Activated CD4-positive, alpha-beta T cell treated with anti-CD3 and anti-CD28 coated beads, Interleukin-2, amount 10 ng/mL, durations not matched to agents 7 days and 5 days (primary cell): ENCODE measurements at regions not wholly inside any gene's neighbourhood (a gene's known extent, or its start where the extent isn't known, plus 50 kb on each side); places are given as distances from the start of the nearest gene placed in this dataset.
"Not testable (repeated sequence)": the region's sequence is repeated elsewhere in the genome, so short reads cannot be mapped to it uniquely, and the experiment has no call there.

Experiments
- CTCF ChIA-PET: fragments of 350-600 bp; sonication (Branson Sonifier 250); formaldehyde crosslinking; loops from one replicate; lab custom pipeline; 2021; ENCODE audit warnings: antibody characterized with exemption; lab: Charles Lee
- POLR2A ChIA-PET: fragments of 350-600 bp; sonication (Branson Sonifier 250); formaldehyde crosslinking; loops from one replicate; lab custom pipeline; 2021; ENCODE audit warnings: antibody characterized with exemption; lab: Charles Lee
- DNase-seq: peaks from one replicate; pipeline ENCODE4 v3.0.0-alpha.2; 2020
- H3K27ac Mint-ChIP-seq: one replicate; pipeline ENCODE4 v1.8.0; 2021; ENCODE audit warnings: mild to moderate bottlenecking, moderate library complexity, mixed read lengths
- H3K27me3 Mint-ChIP-seq: one replicate; pipeline ENCODE4 v1.8.0; 2021; ENCODE audit warnings: mixed read lengths
- H3K36me3 Mint-ChIP-seq: one replicate; pipeline ENCODE4 v1.8.0; 2021; ENCODE audit warnings: low read depth, mixed read lengths
- H3K4me1 Mint-ChIP-seq: one replicate; pipeline ENCODE4 v1.8.0; 2021; ENCODE audit warnings: mixed read lengths
- H3K4me3 Mint-ChIP-seq: one replicate; pipeline ENCODE4 v1.8.0; 2021; ENCODE audit warnings: mild to moderate bottlenecking, moderate library complexity, mixed read lengths
- H3K9me3 Mint-ChIP-seq: one replicate; pipeline ENCODE4 v1.8.0; 2021; ENCODE audit warnings: mixed read lengths

DNA sequence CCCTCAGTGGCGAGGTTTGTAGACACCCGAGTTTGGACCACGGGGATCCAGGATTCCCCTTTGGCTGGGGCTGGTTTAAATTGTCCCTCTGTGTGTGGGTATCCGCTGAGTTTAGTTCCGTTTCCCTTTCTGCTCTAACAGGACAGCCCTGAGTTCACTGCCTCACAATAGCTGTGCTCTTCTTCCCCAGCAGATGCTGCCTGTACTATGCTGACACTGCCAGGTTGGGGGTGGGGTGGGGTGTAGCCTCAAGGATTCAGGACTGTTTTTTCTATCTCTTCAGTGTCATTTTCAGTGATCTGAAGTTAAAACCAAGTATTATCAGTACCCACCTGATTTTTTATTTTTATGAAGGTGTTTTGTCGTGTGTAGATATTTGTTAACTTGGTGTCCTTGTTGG lies 655.0 kb downstream of the COL12A1 start:
- POLR2A ChIA-PET, result no interaction called here
- Mint-ChIP-seq H3K4me3 (no peak overlapping the region), H3K9me3 (no peaks in the 10 kb centered on the region), H3K27me3 (no peaks in the 10 kb centered on the region), H3K4me1 (no peaks in the 10 kb centered on the region), H3K27ac (no peak overlapping the region), H3K36me3 (no peaks in the 10 kb centered on the region)
- CTCF ChIA-PET, result no interaction called here
- no peak for DNase-seq

DNA sequence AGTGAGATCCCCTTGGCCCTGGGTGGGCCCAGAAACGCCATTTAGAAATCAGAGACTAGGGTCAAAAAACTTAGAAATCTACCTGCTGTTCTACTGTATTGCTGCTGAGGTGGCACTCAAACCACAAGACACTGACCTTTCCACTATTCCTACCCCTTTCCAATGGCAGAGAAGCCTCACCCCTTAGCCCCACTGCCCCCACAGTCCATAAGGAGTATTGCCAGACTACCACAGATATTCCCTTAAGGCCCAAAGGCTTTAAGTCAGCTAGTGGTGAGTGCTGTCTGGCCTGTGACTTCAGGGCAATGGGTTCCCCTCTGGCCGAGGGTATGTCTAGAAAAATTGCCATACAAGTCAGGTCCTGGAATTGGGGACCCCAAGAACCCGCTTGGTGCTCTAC lies 656.1 kb downstream of the COL12A1 start:
- DNase-seq, result no peak
- Mint-ChIP-seq H3K4me3 (no peak overlapping the region), H3K4me1 (no peaks in the 10 kb centered on the region), H3K27ac (no peak overlapping the region), H3K9me3 (no peaks in the 10 kb centered on the region), H3K36me3 (no peaks in the 10 kb centered on the region), H3K27me3 (no peaks in the 10 kb centered on the region)
- ChIA-PET POLR2A (no interaction called here), CTCF (interaction anchor here (0.6 kb wide), 1 partner anchor 180 kb away, joined by 3 read pairs; no protein-coding TSS in a partner anchor)

DNA sequence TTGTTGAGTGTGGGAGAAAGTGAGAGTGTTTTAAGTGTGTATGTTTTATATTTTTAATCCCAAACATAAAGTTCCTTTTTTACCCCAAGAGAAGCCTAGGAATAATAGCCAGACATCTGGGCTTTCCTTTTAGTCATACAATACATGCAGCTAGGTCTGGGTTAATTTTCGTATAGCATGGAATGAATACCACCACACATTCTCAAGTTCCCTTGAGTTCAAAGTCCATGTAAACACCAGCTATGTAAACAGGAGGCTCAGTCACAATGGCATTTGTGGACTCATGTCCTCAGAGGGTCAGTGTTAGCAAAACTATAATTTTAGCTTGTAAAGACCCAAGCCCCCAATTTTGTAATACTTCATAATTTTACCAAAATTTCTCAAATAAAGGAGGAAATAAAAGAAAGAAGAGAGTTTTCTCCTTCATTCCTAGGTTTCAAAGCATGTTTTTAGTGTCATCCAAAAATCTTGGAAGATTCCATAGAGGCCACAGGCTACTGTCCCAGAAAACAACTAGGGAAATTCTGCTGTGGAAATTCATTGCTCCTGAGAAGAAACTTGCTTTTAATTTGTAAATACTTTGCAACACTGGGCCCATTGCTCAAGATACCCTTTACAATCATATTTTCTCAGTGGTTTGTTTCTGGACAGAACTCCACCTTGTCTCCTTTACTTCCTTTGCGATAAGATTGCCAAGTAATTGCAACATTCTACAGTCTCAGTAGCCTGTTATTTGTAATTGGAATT lies 671.2 kb downstream of the COL12A1 start:
- POLR2A ChIA-PET, result no interaction called here
- Mint-ChIP-seq H3K4me1 (no peaks in the 10 kb centered on the region), H3K27ac (no peak overlapping the region), H3K36me3 (no peaks in the 10 kb centered on the region), H3K4me3 (no peak overlapping the region), H3K27me3 (no peaks in the 10 kb centered on the region), H3K9me3 (peaks cover 3% of the 10 kb centered on the region)
- DNase-seq, result no peak
- CTCF ChIA-PET, result no interaction called here

DNA sequence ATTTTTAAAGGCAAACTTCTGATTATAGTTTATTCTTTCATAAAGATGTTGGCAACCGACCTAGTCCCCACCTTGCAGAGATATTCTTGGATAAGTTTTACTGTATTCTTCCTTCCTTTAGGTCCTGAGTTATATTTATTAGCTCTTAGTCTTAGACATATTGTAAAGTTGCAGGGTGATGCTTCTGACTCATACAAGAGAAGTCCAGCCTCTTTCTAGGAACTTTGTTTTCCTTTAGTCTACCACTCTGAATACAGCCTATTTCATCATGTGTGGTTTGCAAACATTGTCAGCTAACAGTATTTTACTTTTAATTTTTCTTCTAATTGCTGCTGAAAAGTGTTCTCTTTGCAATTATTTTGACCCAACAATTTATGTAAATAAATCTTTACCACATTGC lies 686.7 kb downstream of the COL12A1 start:
- Mint-ChIP-seq H3K9me3 (peaks cover 3% of the 10 kb centered on the region), H3K36me3 (no peaks in the 10 kb centered on the region), H3K27me3 (no peaks in the 10 kb centered on the region), H3K4me3 (no peak overlapping the region), H3K4me1 (no peaks in the 10 kb centered on the region), H3K27ac (no peak overlapping the region)
- ChIA-PET CTCF (no interaction called here), POLR2A (no interaction called here)
- DNase-seq, result no peak

DNA sequence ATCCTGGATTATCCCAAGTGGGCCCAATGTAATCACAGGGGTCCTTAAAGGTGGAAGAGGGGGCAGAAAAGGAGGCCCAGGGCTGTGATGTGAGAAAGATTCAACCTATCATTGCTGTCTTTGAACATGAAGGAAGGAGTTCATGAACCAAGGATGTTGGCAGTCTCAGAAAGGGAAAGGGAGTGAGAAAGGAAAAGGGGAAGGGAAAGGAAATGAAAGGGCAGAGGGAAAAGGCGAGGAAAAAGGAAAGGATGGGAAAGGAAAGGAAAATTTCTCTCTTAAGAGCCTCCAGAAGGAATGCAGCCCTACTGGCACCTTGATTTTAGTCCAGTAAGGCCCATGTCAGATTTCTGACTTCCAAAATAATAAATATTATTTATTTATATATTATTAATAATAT lies 687.8 kb downstream of the COL12A1 start:
- no peaks in the 10 kb centered on the region for H3K4me1 Mint-ChIP-seq
- H3K27me3 Mint-ChIP-seq, result no peaks in the 10 kb centered on the region
- H3K4me3 Mint-ChIP-seq, result no peak overlapping the region
- H3K27ac Mint-ChIP-seq, result no peak overlapping the region
- CTCF ChIA-PET, result no interaction called here
- no peaks in the 10 kb centered on the region for H3K36me3 Mint-ChIP-seq
- no peak for DNase-seq
- POLR2A ChIA-PET, result no interaction called here
- peaks cover 3% of the 10 kb centered on the region for H3K9me3 Mint-ChIP-seq

DNA sequence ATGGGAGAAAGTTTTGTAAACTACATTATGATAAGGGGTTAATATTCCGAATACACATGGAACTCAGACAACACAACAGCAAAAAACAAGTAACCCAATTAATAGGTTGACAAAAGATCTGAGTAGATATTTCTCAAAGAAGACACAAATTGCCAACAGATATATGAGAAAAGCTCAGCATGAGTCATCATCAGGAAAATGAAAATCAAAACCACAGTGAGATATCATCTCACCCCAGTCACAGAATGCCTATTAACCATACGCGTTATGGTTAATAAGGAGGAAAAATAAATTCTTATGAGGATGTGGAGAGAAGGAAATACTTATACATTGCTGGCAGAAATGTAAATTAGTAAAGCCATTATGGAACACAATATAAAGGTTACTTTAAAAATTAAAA lies 695.0 kb downstream of the COL12A1 start:
- Mint-ChIP-seq H3K4me3 (no peak overlapping the region), H3K4me1 (no peaks in the 10 kb centered on the region), H3K36me3 (no peaks in the 10 kb centered on the region), H3K27me3 (no peaks in the 10 kb centered on the region), H3K9me3 (peaks cover 12% of the 10 kb centered on the region), H3K27ac (no peak overlapping the region)
- POLR2A ChIA-PET, result no interaction called here
- CTCF ChIA-PET, result no interaction called here
- DNase-seq, result no peak

DNA sequence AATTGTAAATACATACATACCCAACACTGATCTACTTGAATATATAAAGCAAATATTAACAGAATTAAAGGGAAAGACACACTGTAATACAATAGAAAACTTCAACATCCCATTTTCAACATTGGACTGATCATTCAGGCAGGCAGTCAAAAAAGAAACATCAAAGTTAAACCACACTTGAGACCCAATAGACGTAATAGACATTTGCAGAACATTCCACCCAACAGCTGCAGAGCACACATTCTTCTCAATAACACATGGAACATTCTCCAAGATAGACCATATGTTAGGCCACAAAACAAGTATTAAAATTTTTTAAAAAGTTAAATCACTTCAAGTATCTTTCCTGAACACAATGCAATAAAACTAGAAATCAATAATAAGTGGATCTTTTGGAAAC lies 698.2 kb downstream of the COL12A1 start:
- no peaks in the 10 kb centered on the region for H3K36me3 Mint-ChIP-seq
- DNase-seq, result no peak
- H3K4me3 Mint-ChIP-seq, result no peak overlapping the region
- ChIA-PET POLR2A (no interaction called here), CTCF (no interaction called here)
- no peak overlapping the region for H3K27ac Mint-ChIP-seq
- H3K27me3 Mint-ChIP-seq, result no peaks in the 10 kb centered on the region
- no peaks in the 10 kb centered on the region for H3K4me1 Mint-ChIP-seq
- H3K9me3 Mint-ChIP-seq, result peaks cover 24% of the 10 kb centered on the region

DNA sequence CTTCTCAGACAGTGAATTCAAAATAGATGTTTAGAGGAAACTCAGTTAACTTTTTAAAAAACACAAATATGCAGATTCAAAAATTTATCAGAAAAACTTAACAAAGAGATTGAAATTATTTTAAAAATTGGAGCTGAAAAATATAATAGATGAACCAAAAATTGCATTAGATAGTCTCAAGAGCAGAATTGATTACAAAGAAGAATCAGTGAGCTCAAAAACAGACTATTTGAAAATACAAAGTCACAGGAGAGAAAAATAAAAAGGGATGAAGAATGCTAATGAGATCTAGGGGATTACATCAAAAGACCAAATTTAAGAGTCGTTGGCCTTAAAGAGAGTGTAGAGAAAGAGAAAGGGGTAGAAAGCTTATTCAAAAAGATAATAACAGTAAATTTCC lies 700.5 kb downstream of the COL12A1 start:
- Mint-ChIP-seq H3K36me3 (no peaks in the 10 kb centered on the region), H3K4me3 (no peak overlapping the region), H3K27ac (no peak overlapping the region), H3K4me1 (no peaks in the 10 kb centered on the region), H3K27me3 (no peaks in the 10 kb centered on the region), H3K9me3 (peaks cover 19% of the 10 kb centered on the region)
- DNase-seq, result no peak
- ChIA-PET CTCF (no interaction called here), POLR2A (no interaction called here)

DNA sequence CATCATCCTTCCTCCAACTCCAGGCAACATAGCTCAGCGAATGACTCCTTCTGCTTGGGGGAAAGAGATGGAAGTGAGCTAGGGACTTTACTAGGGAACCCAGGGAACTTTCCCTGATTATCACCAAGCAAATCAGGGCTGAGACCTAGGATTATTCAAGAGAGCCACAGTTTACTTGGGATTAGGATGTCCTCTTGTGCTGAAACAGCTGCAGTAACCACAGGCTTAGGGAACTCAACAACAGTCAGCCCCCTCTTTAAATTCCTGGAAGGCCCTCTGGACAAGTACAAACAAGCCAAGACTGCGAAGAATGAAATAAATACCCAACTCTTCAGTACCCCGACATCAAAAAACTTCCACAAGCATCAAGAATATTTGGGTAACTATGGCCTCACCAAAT lies 700.9 kb downstream of the COL12A1 start:
- Mint-ChIP-seq H3K4me1 (no peaks in the 10 kb centered on the region), H3K36me3 (no peaks in the 10 kb centered on the region), H3K4me3 (no peak overlapping the region), H3K9me3 (peaks cover 17% of the 10 kb centered on the region), H3K27me3 (no peaks in the 10 kb centered on the region), H3K27ac (no peak overlapping the region)
- CTCF ChIA-PET, result no interaction called here
- POLR2A ChIA-PET, result no interaction called here
- no peak for DNase-seq

DNA sequence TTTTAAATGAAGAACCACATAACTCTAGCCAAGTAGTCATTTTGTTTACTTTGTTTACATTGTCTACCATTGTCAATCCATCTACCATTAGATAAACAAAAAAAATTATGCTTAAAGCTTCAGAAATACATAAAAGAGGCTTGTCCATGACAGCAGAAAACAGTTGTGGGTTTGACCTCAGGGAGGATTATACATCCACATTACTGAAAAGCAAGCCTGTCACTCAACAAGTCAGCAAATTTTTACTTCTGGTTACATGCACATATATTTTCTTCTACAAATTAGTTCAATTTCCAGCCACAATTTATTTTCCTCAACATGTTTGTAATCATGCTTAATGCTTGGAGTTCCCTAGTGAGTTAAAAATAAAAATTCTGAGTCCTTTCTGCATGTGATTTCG lies 713.3 kb downstream of the COL12A1 start:
- H3K27me3 Mint-ChIP-seq, result no peaks in the 10 kb centered on the region
- no peak for DNase-seq
- H3K4me3 Mint-ChIP-seq, result no peak overlapping the region
- H3K36me3 Mint-ChIP-seq, result no peaks in the 10 kb centered on the region
- CTCF ChIA-PET, result no interaction called here
- no peaks in the 10 kb centered on the region for H3K4me1 Mint-ChIP-seq
- peaks cover 4% of the 10 kb centered on the region for H3K9me3 Mint-ChIP-seq
- H3K27ac Mint-ChIP-seq, result no peak overlapping the region
- POLR2A ChIA-PET, result no interaction called here

DNA sequence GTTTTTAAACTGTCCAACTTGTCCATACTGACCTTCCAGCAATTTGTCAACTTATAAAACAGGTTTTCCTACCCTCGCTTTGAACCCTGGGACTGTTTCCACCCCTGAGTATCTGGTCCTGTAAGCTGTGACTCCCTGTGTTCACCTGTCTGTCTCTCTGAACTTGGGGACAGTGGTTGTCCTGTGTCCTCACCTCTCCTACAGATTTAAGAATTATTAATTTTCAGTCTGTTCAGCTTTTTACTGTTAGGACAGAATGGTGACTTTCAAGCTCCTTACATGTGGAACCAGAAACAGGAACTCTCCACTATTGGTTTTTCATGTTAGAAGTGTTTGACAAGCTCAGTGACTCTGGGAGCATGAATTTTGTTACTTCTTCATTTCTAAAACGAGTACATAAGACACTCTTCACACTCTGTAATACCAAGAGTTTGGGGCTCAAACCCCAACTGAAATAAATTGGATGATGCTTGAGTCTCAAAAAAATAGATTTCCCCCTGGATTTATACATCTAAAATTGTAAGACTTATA lies 713.9 kb downstream of the COL12A1 start:
- Mint-ChIP-seq H3K9me3 (peaks cover 4% of the 10 kb centered on the region), H3K27me3 (no peaks in the 10 kb centered on the region), H3K4me1 (no peaks in the 10 kb centered on the region), H3K36me3 (no peaks in the 10 kb centered on the region), H3K4me3 (no peak overlapping the region), H3K27ac (no peak overlapping the region)
- POLR2A ChIA-PET, result no interaction called here
- DNase-seq, result no peak
- CTCF ChIA-PET, result no interaction called here

DNA sequence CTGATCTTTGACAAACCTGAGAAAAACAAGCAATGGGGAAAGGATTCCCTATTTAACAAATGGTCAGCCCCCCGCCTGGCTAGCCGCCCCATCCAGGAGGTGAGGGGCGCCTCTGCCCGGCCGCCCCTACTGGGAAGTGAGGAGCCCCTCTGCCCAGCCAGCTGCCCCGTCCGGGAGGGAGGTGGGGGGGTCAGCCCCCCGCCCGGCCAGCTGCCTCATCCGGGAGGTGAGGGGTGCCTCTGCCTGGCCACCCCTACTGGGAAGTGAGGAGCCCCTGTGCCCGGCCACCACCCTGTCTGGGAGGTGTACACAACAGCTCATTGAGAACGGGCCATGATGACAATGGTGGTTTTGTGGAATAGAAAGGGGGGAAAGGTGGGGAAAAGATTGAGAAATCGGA lies 717.1 kb downstream of the COL12A1 start:
- CTCF ChIA-PET, H3K4me3 Mint-ChIP-seq, H3K27me3 Mint-ChIP-seq, H3K36me3 Mint-ChIP-seq, H3K9me3 Mint-ChIP-seq, H3K27ac Mint-ChIP-seq, POLR2A ChIA-PET, DNase-seq, H3K4me1 Mint-ChIP-seq: not testable (repeated sequence)

DNA sequence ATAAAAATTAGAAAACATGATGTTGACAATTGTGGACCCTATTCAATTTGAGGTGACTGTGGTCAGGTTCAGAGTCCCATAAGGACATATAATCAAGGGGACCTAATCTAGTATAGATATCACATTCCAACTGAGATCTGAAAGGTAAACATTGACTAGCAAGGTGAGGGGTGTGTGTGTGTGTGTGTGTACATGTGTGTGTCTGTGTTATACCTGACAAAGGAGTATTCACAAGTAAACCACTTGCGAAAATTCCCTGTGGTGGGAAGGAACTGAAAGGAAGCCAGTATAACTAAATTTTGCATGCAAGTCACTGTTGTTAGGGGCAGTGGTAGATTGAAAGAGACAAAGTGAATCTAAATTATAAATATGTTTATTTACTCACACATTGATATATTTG lies 723.7 kb downstream of the COL12A1 start:
- H3K36me3 Mint-ChIP-seq, result no peaks in the 10 kb centered on the region
- no peak overlapping the region for H3K4me3 Mint-ChIP-seq
- H3K9me3 Mint-ChIP-seq, result peaks cover 2% of the 10 kb centered on the region
- ChIA-PET CTCF (no interaction called here), POLR2A (no interaction called here)
- H3K27me3 Mint-ChIP-seq, result no peaks in the 10 kb centered on the region
- no peak for DNase-seq
- H3K4me1 Mint-ChIP-seq, result no peaks in the 10 kb centered on the region
- H3K27ac Mint-ChIP-seq, result no peak overlapping the region

DNA sequence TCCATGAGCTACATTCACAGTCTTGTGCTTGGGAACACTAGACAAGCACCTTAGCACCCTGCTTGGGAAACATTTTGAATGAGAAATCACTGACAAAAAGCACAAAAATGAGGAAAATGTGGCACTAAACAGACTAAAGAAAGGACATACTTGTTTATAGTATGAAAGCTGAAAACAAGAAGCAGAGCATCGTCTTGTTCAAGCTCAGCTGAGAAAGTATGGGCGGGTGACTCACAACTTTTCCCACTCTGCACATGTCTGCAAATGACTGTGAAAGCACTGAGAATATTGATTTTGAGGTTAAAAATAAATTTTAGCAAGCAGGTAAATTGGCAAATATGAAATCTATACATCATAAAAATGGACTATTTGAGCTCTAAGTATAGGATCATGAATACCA lies 725.3 kb downstream of the COL12A1 start:
- no peaks in the 10 kb centered on the region for H3K36me3 Mint-ChIP-seq
- no peak overlapping the region for H3K27ac Mint-ChIP-seq
- CTCF ChIA-PET, result no interaction called here
- no peak overlapping the region for H3K4me3 Mint-ChIP-seq
- no peaks in the 10 kb centered on the region for H3K9me3 Mint-ChIP-seq
- H3K4me1 Mint-ChIP-seq, result no peaks in the 10 kb centered on the region
- DNase-seq, result no peak
- H3K27me3 Mint-ChIP-seq, result no peaks in the 10 kb centered on the region
- POLR2A ChIA-PET, result no interaction called here
